OCI-LY1 (cell line): ENCODE measurements at regions not wholly inside any gene's neighbourhood (a gene's known extent, or its start where the extent isn't known, plus 50 kb on each side); places are given as distances from the start of the nearest gene placed in this dataset.

Experiments
- H2AFZ ChIP-seq: fragments of 200-600 bp; sonication (generic), shearing (Covaris generic); 2 replicates; pipeline ENCODE4 v1.6.0; 2014; ENCODE audit warnings: antibody characterized with exemption, mild to moderate bottlenecking, low read length
- H3F3A ChIP-seq: fragments of 200-600 bp; sonication (generic), shearing (Covaris generic); 2 replicates; pipeline ENCODE4 v1.6.0; 2014; ENCODE audit warnings: mild to moderate bottlenecking, antibody characterized with exemption, low read length, moderate library complexity; ENCODE audit not compliant: insufficient read depth
- H3K27ac ChIP-seq: fragments of 200-600 bp; sonication (generic); 2 replicates; pipeline ENCODE4 v1.5.1; 2014; ENCODE audit warnings: low read length, mixed run types, mild to moderate bottlenecking, low read depth; ENCODE audit not compliant: poor library complexity, severe bottlenecking
- H3K27me3 ChIP-seq: fragments of 200-600 bp; sonication (generic); 2 replicates; pipeline ENCODE4 v1.6.0; 2014; ENCODE audit warnings: antibody characterized with exemption, mild to moderate bottlenecking, low read length, moderate library complexity; ENCODE audit not compliant: insufficient read depth
- H3K36me3 ChIP-seq: fragments of 200-600 bp; sonication (generic); 2 replicates; pipeline ENCODE4 v1.6.1; 2014; ENCODE audit warnings: mild to moderate bottlenecking, antibody characterized with exemption, low read length, moderate library complexity, mixed read lengths; ENCODE audit not compliant: insufficient read depth
- H3K4me1 ChIP-seq: fragments of 200-600 bp; sonication (generic); 2 replicates; pipeline ENCODE4 v1.5.1; 2014; ENCODE audit warnings: mild to moderate bottlenecking, low read length, moderate library complexity; ENCODE audit not compliant: insufficient read depth, severe bottlenecking
- H3K4me2 ChIP-seq: fragments of 200-600 bp; sonication (generic), shearing (Covaris generic); 2 replicates; pipeline ENCODE4 v1.6.1; 2014; ENCODE audit warnings: low read length
- H3K4me3 ChIP-seq: fragments of 200-600 bp; sonication (generic); 2 replicates; pipeline ENCODE4 v1.5.1; 2014; ENCODE audit warnings: low read length, low read depth, mild to moderate bottlenecking, mixed read lengths; ENCODE audit not compliant: poor library complexity, severe bottlenecking
- H3K79me2 ChIP-seq: fragments of 200-600 bp; shearing (Covaris generic); 2 replicates; pipeline ENCODE4 v1.6.1; 2016; ENCODE audit warnings: mixed run types, low read length, mixed read lengths; ENCODE audit not compliant: insufficient read depth
- H3K9ac ChIP-seq: fragments of 200-600 bp; sonication (generic), shearing (Covaris generic); 2 replicates; pipeline ENCODE4 v1.6.1; 2014; ENCODE audit warnings: mild to moderate bottlenecking, low read length, mixed read lengths
- H3K9me2 ChIP-seq: fragments of 200-600 bp; sonication (generic), shearing (Covaris generic); 2 replicates; pipeline ENCODE4 v1.6.1; 2014; ENCODE audit warnings: low read depth, mild to moderate bottlenecking, low read length, mixed read lengths
- H3K9me3 ChIP-seq: fragments of 200-600 bp; shearing (Covaris generic); 2 replicates; pipeline ENCODE4 v1.6.1; 2014; ENCODE audit warnings: low read length, mixed read lengths
- H4K20me1 ChIP-seq: fragments of 200-600 bp; sonication (generic), shearing (Covaris generic); 2 replicates; pipeline ENCODE4 v1.6.0; 2016; ENCODE audit warnings: mild to moderate bottlenecking, low read length; ENCODE audit not compliant: insufficient read depth
- EZH2 ChIP-seq: fragments of 200-600 bp; sonication (generic), shearing (Covaris generic); IDR thresholded peaks from 2 replicates; pipeline ENCODE4 v1.8.0; 2017; ENCODE audit warnings: borderline replicate concordance, mixed run types, mild to moderate bottlenecking, antibody characterized with exemption, low read length, moderate library complexity, mixed read lengths
- TF ChIP-seq, protein P1 (sequence below): fragments of 200-600 bp; sonication (generic), shearing (Covaris generic); IDR thresholded peaks from 2 replicates; pipeline ENCODE4 v1.5.1; 2017; ENCODE audit warnings: mild to moderate bottlenecking, antibody characterized with exemption, low read length, moderate library complexity, mixed read lengths

DNA sequence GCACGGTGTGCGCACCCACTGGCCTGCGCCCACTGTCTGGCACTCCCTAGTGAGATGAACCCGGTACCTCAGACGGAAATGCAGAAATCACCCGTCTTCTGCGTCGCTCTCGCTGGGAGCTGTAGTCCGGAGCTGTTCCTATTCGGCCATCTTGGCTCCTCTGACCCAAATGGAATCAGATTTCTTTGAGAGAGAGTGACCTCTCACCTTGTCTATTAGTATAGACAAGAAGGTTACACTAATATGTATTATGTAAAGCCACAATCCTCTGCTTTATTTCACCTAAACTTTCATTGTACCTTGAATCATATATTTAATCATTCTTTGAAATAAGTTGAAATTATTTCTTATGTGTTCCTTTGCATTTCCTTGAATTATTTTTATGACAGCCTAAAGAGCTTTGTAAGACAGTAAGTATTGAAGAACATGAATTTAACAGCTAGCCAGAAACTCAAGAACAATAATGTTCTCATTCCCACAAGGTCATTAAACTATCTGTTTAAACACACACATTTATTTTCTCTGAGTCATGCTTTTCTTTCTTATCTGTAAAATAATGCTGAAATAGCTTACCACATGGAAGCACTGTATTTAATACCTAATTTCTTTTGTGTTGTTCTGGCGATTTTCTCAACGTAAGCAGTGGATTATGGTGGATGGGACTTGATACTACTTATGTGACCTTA, 91.8 kb upstream of the DMRTA1 start:
- Histone ChIP-seq H3K9ac (no peak overlapping the region), H2AFZ (no peak overlapping the region), H3K27ac (no peak overlapping the region), H3K36me3 (no peaks in the 10 kb centered on the region), H3F3A (no peaks in the 10 kb centered on the region), H3K9me2 (no peaks in the 10 kb centered on the region), H3K4me2 (no peak overlapping the region), H3K4me3 (no peak overlapping the region), H3K79me2 (no peaks in the 10 kb centered on the region), H3K4me1 (no peaks in the 10 kb centered on the region), H3K27me3 (no peaks in the 10 kb centered on the region), H4K20me1 (no peaks in the 10 kb centered on the region), H3K9me3 (no peaks in the 10 kb centered on the region)
- TF ChIP-seq, protein P1, sequence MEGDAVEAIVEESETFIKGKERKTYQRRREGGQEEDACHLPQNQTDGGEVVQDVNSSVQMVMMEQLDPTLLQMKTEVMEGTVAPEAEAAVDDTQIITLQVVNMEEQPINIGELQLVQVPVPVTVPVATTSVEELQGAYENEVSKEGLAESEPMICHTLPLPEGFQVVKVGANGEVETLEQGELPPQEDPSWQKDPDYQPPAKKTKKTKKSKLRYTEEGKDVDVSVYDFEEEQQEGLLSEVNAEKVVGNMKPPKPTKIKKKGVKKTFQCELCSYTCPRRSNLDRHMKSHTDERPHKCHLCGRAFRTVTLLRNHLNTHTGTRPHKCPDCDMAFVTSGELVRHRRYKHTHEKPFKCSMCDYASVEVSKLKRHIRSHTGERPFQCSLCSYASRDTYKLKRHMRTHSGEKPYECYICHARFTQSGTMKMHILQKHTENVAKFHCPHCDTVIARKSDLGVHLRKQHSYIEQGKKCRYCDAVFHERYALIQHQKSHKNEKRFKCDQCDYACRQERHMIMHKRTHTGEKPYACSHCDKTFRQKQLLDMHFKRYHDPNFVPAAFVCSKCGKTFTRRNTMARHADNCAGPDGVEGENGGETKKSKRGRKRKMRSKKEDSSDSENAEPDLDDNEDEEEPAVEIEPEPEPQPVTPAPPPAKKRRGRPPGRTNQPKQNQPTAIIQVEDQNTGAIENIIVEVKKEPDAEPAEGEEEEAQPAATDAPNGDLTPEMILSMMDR, result no peak
- TF ChIP-seq EZH2, result no peak

DNA sequence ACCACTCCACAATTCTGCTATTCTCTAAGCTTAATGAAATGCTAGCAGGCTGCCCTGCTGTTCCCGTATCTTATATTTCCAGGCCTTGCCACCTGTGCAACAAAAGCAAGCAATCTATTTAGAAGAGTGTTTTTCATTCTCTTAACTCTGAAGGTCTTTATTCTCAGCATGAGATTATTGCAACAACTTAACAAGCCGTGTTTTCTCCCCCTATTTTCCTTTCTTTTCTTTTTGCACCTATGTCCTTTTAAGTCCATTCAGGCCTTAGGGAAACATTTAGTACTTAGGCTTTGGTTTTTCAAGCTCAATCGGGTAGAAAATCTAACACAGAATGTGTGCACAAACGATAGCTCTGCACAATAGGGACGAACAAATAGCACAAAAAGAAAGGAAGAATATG, 89.6 kb upstream of the DMRTA1 start:
- TF ChIP-seq EZH2, result no peak
- TF ChIP-seq, protein P1, result no peak
- Histone ChIP-seq H3K4me1 (no peaks in the 10 kb centered on the region), H3K9ac (no peak overlapping the region), H2AFZ (no peak overlapping the region), H3K9me3 (no peaks in the 10 kb centered on the region), H3K79me2 (no peaks in the 10 kb centered on the region), H3K36me3 (no peaks in the 10 kb centered on the region), H3K4me3 (no peak overlapping the region), H4K20me1 (no peaks in the 10 kb centered on the region), H3F3A (no peaks in the 10 kb centered on the region), H3K9me2 (no peaks in the 10 kb centered on the region), H3K27me3 (no peaks in the 10 kb centered on the region), H3K27ac (no peak overlapping the region), H3K4me2 (no peak overlapping the region)

DNA sequence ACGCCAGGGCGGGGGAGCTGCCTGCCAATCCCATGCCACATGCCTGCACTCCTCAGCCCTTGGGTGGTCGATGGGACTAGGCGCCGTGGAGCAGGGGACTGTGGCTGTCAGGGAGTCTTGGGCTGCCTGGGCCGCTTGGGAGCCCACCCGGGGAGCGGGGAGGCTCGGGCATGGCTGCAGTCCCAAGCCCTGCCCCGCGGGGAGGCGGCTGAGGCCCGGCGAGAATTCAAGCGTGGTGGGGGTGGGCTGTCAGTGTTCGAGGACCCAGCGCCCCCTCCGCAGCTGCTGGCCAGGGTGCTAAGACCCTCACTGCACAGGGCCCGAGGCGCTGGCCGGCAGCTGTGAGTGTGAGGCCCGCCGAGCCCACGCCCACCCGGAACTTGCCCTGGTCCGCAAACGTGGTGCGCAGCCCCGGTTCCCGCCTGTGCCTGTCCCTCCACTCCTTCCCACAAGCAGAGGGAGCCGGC, 83.2 kb upstream of the DMRTA1 start:
- Histone ChIP-seq H3K9me3 (no peaks in the 10 kb centered on the region), H4K20me1 (no peaks in the 10 kb centered on the region), H3K9me2 (no peaks in the 10 kb centered on the region), H3K27ac (no peak overlapping the region), H3K4me2 (no peak overlapping the region), H3K79me2 (no peaks in the 10 kb centered on the region), H2AFZ (no peak overlapping the region), H3F3A (no peaks in the 10 kb centered on the region), H3K4me1 (no peaks in the 10 kb centered on the region), H3K4me3 (no peak overlapping the region), H3K36me3 (no peaks in the 10 kb centered on the region), H3K27me3 (no peaks in the 10 kb centered on the region), H3K9ac (no peak overlapping the region)
- no peak for TF ChIP-seq EZH2
- TF ChIP-seq, protein P1, result no peak
